Suprapubic skin (tissue), 3 donors: ENCODE measurements at regions not wholly inside any gene's neighbourhood (a gene's known extent, or its start where the extent isn't known, plus 50 kb on each side); places are given as distances from the start of the nearest gene placed in this dataset.

Source experiments
- CTCF ChIP-seq, 2 donors: fragments of 200-600 bp in 1 of 2; fragments of 450-650 bp in 1 of 2; sonication (generic) in 1 of 2; IDR thresholded peaks; one replicate each; pipeline ENCODE4 v1.5.1; 2016 to 2019; ENCODE audit warnings: antibody characterized with exemption in 2 of 2, mild to moderate bottlenecking in 1 of 2, moderate library complexity in 1 of 2
- POLR2A ChIP-seq, 2 donors: fragments of 450-650 bp; IDR thresholded peaks; one replicate each; pipeline ENCODE4 v1.6.1; 2017; ENCODE audit warnings: antibody characterized with exemption in 2 of 2, mild to moderate bottlenecking in 2 of 2, moderate library complexity in 2 of 2

- TF ChIP-seq CTCF (IDR thresholded peaks at IDR 0.05), result no peak
- no peak for TF ChIP-seq POLR2A (IDR thresholded peaks at IDR 0.05)
Observed at GRCh38 chr7:142407939-142408570, 150.2 kb upstream of the PRSS58 start.
